T-helper 1 cell (primary cell): ENCODE measurements at regions not wholly inside any gene's neighbourhood (a gene's known extent, or its start where the extent isn't known, plus 50 kb on each side); places are given as distances from the start of the nearest gene placed in this dataset.
"Not testable (repeated sequence)": the region's sequence is repeated elsewhere in the genome, so short reads cannot be mapped to it uniquely, and the experiment has no call there.

Experiments
- DNase-seq, 5 donors: peaks; one replicate each; pipeline ENCODE4 v3.0.0-alpha.2; 2012 to 2020

DNA sequence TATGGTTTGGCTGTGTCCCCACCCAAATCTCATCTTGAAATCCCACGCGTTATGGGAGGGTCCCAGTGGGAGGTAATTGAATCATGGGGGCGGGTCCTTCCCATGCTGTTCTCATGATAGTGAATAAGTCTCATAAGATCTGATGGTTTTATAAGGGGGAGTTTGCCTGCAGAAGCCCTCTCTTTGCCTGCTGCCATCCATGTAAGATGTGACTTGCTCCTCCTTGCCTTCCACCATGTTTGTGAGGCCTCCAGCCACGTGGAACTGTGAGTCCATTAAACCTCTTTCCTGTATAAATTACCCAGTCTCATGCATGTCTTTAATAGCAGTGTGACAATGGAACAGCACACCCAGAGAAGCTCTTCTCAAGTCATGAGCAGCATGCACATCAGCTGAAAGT lies 119.1 kb upstream of the CARD11 start:
- DNase-seq: not testable (repeated sequence)

DNA sequence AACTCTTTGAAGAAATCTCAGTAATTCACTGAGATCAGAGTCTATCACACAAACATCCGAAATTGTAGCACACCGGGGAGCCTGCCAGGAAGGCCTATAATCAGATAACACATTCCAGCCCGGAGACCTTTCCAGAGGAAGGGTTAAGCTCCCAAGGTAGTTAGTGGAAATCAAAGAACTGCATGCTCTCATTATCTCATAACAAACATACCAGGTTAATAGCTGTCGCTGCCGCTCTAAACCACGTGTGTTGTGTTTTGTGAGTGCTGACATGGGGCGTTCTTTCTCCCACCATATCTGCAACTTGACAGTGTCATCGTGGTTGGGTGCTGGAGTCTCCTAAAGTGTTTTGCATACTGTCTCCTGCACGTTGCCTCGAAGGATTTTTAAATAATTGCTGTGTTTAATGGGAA lies 120.7 kb upstream of the CARD11 start:
- DNase-seq: no peak

DNA sequence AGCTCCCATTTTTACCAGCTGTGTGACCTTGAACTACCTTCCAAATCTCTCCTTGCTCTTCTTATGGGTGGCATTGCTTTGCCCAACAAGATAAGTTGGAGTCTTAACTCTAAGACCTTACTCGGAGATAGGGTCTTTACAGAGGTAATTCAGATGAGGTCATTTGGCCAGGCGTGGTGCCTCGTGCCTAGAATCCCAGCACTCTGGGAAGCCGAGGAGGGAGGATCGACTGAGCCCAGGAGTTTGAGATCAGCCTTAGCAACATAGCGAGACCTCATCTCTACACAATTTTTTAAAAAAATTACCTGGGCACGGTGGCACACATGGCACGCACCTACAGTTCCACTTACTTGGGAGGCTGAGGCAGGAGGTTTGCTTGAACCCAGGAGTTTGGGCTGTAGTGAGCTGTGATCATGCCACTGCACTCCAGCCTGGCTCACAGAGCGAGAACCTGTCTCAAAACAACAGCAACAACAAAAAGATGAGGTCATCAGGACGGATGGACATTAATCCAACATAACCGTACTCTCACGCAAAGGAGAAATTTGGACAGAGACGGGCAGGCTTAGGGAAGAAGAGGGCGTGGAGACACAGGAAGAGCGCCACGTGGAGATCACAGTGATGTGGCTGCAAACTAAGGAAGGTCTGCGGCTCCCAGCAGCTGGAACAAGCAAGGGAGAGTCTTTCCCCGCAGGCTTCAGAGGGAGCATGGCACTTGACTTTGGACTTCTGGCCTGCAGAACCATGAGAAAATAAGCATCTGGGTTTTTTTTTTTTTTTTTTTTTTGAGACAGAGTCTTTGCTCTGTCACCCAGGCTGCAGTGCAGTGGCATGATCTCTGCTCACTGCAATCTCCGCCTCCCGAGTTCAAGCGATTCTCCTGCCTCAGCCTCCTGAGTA lies 122.3 kb upstream of the CARD11 start:
- no peak for DNase-seq

DNA sequence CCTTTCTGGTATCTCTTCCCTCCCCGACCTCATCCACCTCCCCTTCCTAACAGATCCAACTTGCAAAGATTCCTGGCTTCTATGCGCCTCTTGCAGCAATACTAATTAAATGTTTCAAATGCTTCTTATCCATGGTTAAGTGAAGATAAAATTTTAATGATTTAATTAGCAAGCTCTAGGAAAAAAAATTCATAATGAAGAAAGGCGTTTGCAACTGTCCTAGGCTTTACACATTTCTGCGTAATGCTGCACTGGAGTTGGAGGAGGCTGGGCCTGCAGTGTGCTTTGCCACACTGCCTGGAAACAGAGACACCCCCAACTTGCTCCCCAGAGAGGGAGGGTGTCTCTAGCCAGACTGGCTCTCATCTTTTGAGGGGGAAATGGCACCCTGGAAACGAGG lies 123.9 kb upstream of the CARD11 start:
- DNase-seq: no peak

DNA sequence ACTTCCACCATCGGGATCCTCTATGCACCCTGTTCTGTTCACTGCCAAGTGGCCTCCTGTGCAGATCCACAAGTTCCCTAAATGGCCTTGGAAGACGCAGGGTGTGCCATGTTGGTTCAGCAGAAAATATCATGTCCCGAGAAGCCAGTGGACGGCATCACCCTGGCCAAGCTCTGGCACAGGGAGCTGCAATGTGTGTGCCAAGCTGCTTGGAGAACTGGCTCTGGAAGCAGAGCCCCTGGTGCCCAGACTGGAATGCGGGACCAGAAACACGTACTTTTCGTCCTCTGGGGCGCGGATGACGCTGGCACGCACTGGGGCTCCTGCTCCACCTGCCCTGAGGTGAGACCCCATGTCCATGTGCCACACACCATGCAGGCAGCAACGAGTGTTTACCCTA lies 124.7 kb upstream of the CARD11 start:
- no peak for DNase-seq

DNA sequence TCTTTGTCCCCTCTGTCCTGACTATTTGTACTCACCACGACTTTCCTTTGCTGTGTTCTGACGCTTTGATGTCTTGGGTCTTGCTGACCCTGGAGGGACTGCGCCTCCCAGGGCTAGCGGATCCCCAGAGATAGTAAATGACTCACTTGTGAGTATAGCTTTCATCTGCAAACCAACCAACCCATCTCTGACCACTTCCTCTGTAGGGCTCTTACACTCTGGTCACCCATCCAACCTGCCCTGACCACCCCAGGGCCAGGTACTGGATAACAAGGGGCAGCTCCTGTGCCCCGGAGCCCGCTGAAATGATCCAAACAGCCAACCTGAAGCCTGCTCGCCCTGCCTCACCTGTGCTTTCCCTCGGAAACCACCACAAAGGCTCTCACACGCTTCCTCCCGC lies 125.2 kb upstream of the CARD11 start:
- DNase-seq: no peak

DNA sequence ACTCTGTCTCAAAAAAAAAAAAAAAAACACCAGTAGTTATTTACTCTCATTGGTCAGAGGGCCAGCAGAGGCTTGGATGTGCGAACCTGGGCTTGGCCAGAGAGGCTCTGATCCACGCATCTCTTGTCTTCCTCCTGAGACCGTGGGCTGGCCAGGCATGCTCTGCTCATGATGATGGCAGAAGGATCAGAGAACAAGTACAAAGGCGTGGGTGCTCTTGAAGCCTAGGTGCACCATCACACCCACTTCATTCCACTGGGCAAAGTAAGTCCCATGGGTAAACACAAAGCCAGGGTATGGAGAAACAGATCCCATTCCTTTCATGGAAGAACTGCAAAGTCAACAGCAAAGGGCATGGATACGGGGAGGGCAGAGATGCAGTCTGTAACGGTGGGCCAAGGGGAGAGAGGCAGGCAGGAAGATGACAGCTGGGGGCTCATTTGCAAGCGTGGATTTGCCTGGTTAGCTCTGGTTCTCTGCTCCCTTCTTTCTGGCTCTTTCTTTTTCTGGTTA lies 128.2 kb upstream of the SDK1 start:
- DNase-seq: no peak

DNA sequence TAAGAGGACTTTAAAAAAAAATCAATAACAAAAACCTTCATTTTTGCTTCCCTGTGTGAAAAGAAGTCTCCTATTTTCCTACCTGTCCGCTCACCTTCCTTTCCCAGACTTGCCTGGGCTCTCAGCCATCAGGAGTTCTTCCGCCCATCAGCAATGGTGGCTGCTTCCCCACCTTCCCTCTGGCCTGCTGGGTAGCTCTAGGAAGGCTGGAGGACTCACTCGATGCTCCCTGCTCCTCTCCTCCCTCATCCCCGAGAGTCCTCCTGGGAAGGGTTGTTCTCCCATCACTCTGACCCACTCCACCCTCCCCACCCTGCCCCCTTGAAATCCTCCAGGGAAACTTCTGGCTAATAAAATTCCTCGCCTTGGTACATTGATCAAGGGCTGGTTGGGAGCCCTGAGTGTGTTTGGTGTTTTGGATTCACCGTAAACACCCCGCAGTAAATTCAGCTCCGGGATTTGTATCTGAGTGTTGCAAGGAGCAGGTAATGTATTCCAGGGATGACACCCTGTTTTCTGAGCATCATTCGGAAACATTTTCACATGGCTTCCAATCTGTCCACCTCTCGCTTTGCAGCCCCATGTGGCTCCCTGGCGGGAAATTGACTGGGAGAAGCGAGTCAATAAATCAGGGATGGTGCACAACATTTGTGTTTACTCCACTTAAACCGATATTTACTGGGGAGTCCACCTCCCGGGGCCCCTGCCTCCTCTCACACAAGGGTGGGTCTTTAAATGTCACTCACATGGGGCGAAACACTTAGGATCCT lies 126.4 kb upstream of the SDK1 start:
- DNase-seq: no peak

DNA sequence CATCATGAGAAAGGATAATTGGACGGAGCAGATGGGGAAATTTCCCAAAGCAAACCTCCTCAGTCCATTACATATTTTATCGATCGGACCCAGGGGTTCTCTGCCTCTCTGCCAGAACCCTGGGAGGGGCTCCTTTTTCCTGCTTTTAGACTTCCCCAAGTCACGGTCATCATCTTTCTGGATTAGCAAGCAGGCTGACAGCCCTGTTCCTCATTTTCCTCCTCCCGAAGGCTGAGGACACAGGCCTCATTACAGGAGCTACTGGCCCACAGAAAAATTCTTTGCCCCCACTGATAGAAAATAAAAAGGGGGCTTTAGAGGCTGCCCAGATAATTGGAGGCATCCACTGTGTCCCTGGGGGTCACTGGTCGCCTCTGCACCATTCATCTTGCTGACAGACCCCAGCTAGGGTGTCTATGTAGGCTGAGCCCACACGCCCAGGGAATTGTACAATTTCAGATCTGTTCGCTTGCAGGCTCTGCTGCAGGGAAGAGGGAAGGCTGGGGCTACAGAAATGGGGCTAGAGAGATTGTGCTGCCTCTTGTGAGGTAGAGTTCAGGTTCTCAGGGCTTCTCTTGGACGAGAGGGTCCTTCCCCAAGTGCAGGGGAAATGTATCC lies 125.7 kb upstream of the SDK1 start:
- DNase-seq: no peak

DNA sequence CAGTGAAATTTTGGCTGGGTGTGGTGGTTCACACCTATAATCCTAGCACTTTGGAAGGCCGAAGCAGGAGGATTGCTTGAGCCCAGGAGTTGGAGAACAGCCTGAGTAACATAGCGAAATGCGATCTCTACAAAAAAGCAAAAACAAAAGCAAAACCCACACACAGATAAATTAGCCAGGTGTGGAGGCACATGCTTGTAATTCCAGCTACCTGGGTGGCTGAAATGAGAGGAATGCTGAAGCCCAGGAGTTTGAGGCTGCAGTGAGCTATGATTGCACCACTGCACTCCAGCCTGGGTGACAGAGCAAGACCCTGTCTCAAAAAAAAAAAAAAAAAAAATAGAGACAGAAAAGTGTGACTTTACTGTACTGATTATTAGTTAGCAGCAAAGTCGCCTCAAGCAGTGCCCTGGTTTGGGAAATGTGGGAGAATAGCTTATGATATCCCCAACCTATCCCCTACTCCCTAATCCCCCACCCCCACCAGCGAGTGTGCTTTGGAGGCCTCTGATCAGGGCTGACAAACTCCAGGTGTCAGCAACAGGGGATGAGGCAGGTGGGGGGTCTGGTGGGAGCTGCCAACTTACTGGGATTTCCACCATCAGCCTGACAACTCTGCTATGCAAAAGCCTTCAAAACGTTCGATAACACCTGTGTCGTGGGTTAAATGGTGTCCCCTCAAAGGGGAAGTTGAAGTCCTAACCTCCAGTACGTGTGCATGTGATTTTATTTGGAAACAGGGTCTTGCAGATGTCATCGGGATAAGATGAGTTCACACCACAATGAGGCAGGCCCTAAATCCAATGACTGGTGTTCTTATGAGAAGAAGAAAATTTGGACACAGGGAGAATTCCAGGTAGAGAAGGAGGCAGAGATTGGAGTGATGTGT lies 124.7 kb upstream of the SDK1 start:
- no peak for DNase-seq

DNA sequence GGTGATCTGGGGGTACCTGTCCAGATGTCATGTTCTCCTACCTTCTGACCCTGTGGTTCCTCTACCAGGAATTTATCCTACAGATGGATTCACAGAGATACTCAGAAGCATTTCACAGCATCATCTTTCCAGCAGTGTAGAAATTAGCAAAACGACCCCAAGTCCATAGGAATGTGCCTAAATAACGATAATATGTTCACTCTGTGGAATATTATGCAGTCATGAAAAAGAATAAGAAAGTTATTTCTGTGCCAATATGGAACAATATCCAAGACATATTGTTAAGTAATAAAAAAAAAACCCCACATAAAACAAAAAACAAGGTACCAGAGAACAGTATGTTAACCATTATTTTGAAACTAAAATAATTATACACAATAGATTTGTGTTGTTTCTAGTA lies 123.8 kb upstream of the SDK1 start:
- DNase-seq: no peak

DNA sequence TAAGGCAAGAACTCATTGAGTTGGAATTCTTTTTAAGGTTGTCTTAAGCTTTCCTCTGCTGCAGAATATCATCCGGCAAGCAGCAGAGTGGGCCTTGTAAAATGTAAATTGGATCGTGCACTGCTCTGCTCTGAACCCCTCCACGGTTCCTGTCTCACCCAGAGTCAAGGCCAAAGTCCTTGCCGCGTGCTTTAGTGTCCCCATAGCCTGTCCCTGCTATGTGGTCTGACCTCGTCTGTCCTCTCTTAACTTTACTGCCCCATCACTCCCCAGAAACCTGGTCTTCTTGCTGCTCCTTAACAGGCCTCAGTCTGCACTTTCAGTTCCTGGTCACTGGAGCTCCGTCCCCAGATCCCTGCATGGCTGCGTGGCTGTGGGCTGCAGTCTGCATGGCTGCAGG lies 121.6 kb upstream of the SDK1 start:
- no peak for DNase-seq

DNA sequence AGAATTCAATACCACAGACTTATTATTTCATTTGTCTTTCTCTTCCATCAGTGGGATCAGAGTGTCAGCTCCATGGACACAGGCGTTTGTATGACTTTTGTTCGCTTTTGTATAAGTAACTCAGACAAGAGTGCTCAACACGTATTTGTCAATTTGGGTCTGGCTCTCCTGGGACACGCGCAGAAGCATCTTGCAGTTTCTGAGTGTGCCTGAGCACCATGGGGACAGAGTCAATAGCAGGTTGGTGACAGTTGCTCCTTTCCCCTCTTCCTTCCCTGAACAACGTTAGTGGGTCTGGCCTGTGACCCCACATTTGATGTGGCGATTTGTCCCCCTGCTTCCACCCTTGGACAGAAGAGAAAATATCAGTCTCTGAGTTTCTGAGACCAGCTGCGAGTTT lies 120.4 kb upstream of the SDK1 start:
- no peak for DNase-seq

DNA sequence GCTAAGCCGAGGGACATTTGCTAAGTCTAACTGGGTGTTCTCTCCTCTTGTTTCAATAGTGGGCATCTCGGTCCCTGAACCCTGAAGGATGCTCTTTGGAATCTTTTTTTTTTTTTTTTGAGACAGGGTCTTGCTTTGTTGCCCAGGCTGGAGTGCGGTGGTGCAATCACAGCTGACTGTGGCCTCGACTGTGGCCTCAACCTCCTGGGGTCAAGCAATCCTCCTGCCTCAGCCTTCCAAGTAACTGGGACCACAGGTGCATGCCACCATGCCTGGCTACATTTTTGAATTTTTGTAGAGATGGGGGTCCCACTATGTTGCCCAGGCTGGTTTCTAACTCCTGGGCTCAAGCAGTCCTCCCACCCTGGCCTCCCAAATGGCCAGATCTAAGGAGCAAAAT lies 119.0 kb upstream of the SDK1 start:
- not testable (repeated sequence) for DNase-seq

DNA sequence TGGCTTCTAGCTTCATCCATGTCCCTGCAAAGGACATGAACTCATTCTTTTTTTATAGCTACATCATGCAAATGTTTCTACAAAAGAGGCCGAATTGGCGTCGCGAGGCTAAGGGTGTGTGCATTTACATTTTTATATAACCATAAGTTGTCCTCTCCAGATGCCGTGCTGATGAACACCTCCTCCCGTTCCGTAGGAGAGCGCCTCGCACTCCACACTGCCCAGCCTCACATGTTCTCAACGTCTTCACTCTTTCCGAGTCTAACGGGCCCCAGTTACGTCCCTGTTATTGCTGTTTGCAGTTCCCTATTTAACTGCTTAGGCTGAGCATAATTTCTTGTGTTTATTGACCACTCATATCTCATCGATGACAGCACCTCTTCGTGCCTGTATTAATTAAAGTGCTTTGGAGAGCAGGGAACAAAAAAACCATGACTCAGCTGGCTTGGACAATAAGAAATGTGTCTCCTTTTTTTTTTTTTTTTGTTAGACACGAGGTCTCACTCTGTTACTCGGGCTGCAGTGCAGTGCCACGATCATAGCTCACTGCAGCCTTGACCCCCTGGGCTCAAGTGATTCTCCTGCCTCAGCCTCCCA lies 113.5 kb upstream of the SDK1 start:
- DNase-seq: no peak

DNA sequence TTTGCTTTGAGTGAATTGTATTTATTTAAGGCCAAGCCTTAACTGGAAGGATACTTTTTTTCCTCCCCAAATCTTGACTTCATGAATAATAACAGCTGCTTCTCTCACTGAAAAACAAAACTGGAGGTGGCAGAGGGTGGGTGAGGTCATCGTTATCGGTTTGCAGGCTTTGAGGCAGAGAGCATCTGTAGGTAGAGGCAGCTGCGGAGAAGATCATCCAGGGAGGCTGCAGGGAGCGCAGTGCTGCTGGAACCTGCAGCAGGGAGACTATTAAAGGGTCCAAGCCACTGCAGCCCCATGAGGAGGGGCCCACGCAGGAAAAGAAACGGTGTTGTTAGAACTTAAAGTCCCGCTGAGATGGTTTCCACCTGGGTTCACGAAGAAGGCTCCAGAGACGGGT lies 112.1 kb upstream of the SDK1 start:
- no peak for DNase-seq

DNA sequence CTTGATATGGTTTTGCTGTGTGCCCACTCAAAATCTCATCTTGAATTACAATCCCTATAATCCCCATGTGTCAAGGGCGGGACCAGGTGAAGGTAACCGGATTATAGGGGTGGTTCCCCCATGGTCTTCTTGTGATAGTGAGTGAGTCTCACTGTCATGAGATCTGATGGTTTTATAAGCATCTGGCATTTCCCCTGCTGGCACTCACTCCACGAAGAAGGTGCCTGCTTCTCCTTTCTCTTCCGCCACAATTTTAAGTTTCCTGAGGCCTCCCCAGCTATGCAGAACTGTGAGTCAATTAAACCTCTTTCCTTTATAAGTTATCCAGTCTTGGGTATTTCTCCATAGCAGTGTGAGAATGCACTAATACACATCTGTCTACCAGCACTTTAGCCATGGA lies 109.5 kb upstream of the SDK1 start:
- no peak for DNase-seq

DNA sequence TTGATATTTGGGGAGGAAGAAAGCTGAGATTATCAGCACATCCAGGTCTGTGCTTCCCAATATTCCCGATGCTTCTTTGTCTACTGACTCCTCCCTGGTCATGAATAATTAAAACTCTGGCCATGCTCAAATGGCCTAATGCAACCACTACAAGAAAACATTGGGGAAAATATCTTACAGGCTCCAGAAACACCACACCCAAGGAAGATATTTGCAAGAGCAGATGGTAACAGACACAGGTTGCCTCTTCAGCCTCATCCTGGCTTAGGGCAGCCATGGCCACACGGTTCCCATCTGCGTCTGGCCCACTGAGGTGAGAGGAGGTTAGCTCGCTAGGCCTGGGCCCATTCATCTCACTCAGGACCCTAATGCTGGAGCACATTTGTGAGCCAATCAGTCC lies 108.4 kb upstream of the SDK1 start:
- DNase-seq: no peak

DNA sequence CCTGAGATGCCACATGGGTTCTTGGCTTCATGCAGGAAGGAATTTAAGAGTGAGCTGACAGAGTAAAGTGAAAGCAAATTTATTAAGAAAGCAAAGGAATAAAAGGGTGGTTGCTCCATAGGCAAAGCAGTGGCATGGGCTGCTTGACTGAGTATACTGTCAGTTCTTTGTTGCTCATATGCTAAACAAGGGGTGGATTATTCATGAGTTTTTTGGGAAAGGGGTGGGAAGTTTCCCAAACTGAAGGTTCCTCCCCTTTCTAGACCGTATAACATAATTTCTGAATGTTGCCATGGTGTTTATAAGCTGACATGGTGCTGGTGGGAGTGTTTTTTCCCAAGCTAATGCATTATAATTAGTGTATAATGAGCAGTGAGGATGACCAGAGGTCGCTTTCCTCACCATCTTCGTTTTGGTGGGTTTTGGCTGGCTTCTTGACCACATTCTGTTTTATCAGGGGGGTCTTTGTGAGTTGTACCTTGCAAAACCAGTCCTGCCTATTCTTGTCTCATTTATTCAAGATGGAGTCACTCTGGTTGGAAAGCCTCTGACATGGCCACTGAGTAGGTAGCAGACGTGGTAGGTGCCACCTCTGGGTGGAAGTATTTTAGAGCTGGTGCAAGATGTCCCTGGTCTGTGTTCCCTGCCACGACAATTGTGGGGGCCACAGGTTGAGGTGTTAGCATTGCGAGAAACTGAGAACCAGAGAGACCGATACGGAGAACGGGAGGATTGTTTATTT lies 107.5 kb upstream of the SDK1 start:
- DNase-seq: no peak

DNA sequence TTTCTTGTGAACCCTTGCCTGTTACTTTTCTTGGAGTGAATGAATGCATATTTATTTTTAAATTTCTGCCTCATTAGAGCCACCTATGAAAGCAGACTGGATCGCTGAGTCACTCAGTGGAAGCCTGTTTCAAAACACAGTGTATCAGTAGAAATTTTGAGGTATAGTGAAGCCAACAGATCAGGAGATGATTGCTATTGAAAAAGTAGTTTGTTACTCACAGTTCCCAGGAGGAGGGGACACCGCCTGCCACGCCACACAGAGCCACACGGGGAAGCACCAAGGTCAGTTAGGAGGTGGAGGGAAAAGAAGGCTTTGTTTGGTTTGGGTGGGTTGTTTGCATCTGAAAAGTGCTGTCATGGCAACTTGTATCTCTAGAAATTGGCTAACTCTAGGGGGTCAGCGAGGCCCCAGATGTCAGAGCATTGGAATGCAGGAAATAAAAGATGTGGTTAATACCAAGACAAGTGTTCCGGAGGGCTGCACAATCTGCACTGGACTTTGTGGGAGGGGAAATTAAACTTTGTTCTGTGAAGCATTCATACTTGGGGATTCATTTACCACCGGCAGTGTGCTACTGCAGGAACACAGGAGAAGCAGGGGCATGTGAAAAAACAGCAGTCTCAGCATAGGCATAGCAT lies 106.4 kb upstream of the SDK1 start:
- DNase-seq: no peak

DNA sequence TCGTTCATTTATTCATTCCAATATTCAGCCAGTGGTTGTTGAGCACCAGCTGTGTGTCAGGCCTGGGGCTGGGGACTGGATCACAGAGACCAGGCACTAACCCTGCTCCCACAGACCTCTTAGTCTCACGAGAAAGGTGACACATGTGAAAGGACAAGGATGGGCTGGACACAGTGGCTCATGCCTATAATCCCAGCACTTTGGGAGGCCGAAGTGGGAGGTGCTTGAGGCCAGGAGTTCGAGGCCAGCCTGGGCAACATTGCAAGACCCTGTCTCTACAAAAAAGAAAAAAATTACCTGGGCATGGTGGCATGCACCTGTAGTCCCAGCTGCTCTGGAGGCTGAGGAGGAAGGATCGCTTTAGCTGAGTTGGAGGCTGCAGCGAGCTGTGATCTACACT lies 105.9 kb upstream of the SDK1 start:
- no peak for DNase-seq
